HG03565 (cell line): ENCODE measurements at regions not wholly inside any gene's neighbourhood (a gene's known extent, or its start where the extent isn't known, plus 50 kb on each side); places are given as distances from the start of the nearest gene placed in this dataset.
A peak's percentile ranks its signal among the peaks of the same experiment; 100 is the strongest.
"Not testable (repeated sequence)": the region's sequence is repeated elsewhere in the genome, so short reads cannot be mapped to it uniquely, and the experiment has no call there.

Experiments used
- ATAC-seq: cut with Tn5 transposase; IDR thresholded peaks from one replicate; pipeline ENCODE4 v1.9.1; 2021; ENCODE audit warnings: mild to moderate bottlenecking, moderate library complexity; ENCODE audit not compliant: unreplicated experiment

- ATAC-seq, result no peak
These were observed 376.5 kb upstream of the SORCS1 start for GRCh38 chr10:107540981-107541380.

DNA sequence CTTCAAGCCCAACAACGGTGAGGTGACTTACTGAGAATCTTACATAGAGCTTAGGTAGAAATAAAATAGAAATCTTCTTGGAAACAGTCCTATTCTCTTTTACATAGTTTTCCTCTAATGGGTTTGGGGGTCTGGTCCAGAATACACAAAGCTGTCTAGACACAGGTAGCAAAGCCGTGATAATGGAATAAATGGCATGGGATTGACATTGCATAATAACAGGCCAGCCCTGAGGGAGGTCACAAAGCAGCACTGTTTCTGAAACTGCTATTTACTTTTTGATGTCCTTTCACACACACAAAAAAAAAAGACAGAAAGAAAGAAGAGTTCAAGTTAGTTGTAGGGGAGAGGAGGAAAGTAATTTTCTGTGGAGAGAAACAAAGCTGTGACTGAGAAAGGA, 364.8 kb upstream of the SORCS1 start:
- ATAC-seq, result no peak

DNA sequence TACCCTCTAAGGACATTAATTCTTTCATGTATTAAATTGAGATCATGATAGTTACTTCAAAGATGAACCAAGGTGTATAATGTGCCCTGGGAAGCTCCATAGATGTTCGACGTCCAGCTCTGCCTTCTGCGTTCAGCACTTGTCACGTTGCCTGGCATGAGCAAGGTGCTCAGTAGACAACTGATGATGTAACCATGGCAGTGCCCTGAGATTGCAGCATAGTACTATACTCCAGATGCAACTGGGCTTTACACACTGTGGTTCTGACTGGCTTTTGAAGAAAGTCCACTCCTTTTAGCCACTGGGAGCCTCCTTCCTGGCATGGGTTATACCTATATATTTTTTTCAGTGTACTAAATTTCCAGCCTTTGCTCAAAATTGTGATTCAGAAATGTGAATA, 355.8 kb upstream of the SORCS1 start:
- ATAC-seq, result no peak

- ATAC-seq, result no peak
These were observed 353.3 kb upstream of the SORCS1 start for GRCh38 chr10:107517811-107518210.

DNA sequence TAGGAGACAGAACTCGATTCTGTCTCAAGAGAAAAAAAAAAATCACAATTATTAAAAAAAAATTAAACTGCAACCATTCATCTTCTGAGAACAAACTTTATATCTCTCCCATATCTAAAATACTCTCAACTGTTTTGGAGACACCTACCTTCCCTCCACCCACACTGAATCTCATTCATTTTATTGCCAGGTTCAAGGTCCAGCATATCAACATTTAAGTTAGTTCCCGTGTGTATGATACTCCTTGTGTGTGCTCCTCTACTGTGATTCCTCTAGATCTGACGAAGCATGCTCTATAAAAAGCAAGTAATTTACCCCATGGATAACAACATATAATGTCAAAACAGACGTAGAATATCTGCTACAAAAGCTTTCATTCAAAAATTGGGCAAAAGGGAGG, 351.8 kb upstream of the SORCS1 start:
- no peak for ATAC-seq

DNA sequence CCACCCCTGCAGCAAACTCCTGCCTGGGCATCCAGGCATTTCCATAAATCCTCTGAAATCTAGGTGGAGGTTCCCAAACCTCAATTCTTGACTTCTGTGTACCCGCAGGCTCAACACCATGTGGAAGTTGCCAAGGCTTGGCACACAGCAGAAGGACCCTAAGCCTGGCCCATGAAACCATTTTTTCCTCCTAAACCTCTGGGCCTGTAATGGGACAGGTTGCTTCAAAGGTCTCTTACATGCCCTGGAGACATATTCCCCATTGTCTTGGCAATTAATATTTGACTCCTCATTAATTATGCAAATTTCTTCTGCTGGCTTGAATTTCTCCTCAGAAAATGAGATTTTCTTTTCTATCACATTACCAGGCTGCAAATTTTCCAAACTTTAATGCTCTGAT, 339.5 kb upstream of the SORCS1 start:
- ATAC-seq, result not testable (repeated sequence)

- ATAC-seq, result no peak
These were observed 337.9 kb upstream of the SORCS1 start for GRCh38 chr10:107502229-107502985.

GRCh38 chr10:107498983-107499382, 334.5 kb upstream of the SORCS1 start:
- ATAC-seq, result no peak

DNA sequence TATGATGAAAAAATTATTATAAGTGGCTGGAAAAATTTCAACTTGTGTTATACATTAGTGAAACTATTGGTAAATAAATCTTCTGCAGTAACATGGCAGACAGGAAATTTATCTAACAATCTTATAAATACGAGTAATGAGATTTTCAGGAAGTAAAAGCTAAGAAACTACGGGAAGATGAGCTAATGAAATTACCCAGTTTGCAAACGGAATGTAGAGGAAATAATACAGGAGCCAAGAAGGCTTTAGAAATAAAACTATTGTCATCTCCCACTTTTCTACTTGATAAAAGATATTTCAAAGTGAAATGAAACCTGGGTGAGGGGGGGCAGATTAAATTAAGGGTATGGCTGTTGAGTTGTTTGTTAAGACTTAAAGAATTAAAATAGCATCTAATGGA, 332.5 kb upstream of the SORCS1 start:
- no peak for ATAC-seq

- no peak for ATAC-seq
These were observed 332.1 kb upstream of the SORCS1 start for GRCh38 chr10:107496594-107496993.

GRCh38 chr10:107492389-107492788, 327.9 kb upstream of the SORCS1 start:
- ATAC-seq, result no peak

- ATAC-seq, result no peak
These were observed 325.9 kb upstream of the SORCS1 start for GRCh38 chr10:107490389-107490788.

GRCh38 chr10:107487284-107487683, 322.8 kb upstream of the SORCS1 start:
- ATAC-seq, result no peak

DNA sequence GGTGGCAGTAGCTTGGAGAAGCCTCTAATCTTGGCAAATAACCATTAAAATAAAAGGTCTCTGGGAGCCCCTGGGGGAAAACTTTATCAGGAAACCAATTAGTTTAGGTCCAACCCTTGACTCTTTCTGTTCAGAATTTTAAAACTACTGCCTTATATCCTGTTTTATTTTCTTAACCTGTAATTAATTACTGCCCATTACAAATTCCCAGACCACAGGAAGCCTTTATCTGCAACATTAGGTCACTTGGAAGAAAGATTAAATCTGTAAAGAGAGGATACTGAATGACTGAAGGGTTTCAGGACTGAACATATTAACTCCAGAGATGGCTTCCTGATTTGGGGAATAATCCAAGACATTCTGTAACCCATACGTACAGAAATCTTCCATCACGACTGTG, 320.5 kb upstream of the SORCS1 start:
- ATAC-seq, result no peak

GRCh38 chr10:107481881-107482280, 317.4 kb upstream of the SORCS1 start:
- ATAC-seq, result no peak

DNA sequence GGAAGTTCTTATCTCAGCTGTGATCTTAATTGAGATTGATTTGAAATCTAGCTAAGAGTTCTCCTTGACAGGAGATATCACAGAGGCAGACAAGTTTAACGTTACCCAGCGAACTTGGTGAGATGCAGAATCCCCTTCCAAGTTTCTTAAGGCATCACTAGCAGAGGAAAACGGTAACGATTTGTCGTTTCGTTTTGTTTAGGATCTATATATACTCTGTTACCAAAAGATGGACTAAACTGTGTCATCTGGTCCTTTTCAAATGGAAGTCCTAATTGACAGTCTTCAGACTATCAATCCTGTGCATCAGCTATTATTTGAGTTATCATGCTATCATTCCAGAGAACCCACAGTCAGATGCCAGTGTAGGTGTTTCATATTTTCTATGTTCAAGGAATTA, 316.7 kb upstream of the SORCS1 start:
- no peak for ATAC-seq

DNA sequence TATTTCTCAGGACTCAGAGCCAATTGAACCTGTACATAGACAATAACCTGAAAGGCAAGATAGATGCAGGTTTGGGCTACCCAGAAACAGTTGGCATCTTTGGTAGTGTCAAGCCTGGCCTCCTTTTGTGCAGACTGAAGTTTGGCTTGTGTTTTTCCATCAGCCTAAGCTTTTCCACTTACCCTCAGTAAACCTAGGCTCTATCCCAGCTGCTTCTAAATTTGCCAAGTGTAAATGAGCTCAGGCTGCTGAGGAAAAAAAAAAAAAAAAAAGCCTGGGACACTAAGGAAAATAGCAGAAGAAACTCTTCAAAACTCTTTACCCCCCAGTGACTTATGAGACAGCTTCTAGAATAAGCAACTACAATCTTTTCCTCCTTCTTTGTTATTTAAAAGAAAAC, 316.3 kb upstream of the SORCS1 start:
- ATAC-seq, result no peak

GRCh38 chr10:107477266-107477665, 312.8 kb upstream of the SORCS1 start:
- ATAC-seq, result peak; percentile 60

GRCh38 chr10:107476408-107476807, 311.9 kb upstream of the SORCS1 start:
- no peak for ATAC-seq

DNA sequence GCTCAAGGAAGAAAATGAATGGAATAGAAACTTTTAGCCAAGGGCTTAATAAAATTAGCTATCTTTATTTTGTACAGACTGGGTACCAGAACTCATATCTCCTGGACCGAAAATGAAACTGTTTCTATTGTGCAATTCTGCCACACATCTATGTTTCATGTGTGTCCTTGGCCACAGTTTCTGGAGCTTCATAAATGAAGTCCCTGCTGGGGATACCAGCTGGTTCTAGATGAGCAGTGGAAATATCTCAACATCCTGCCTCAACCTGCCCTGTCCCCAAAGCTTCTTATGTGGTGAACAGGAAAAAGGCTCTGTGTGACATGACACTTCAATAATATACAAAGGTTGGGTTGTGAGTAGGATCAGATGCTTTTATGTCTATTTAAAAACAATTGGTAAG, 310.1 kb upstream of the SORCS1 start:
- no peak for ATAC-seq

GRCh38 chr10:107473225-107473624, 308.7 kb upstream of the SORCS1 start:
- no peak for ATAC-seq

- no peak for ATAC-seq
These were observed 307.4 kb upstream of the SORCS1 start for GRCh38 chr10:107471911-107472310.

DNA sequence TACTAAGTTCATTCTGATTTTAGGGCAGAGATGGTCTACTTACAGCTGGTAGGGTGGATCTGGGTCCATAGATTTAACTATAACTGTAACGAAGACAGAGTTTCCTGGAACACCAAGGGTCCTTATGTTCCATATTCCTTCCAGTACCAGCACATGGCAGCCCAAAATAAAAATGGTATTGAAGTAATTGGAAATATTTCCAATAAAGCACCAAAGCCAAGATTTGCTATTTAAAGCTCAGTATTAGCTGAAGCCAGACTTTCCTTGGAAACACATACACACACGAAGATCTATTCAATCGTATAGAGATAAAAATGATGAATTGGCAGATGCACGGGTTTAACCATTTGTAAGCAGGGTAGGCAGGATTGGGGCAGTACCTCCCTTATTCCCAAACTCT, 289.1 kb upstream of the SORCS1 start:
- no peak for ATAC-seq
